SIG-M5 treated with dmso at 0.1 percent for 504 hours (cell line): ENCODE measurements at regions not wholly inside any gene's neighbourhood (a gene's known extent, or its start where the extent isn't known, plus 50 kb on each side); places are given as distances from the start of the nearest gene placed in this dataset.

Source experiments
- DNase-seq: peaks from one replicate; lab custom pipeline; 2025; ENCODE audit not compliant: unreplicated experiment; lab: John Stamatoyannopoulos, UW

- no peak for DNase-seq
These were observed 702.0 kb downstream of the CDH11 start for GRCh38 chr16:64419832-64420231.

DNA sequence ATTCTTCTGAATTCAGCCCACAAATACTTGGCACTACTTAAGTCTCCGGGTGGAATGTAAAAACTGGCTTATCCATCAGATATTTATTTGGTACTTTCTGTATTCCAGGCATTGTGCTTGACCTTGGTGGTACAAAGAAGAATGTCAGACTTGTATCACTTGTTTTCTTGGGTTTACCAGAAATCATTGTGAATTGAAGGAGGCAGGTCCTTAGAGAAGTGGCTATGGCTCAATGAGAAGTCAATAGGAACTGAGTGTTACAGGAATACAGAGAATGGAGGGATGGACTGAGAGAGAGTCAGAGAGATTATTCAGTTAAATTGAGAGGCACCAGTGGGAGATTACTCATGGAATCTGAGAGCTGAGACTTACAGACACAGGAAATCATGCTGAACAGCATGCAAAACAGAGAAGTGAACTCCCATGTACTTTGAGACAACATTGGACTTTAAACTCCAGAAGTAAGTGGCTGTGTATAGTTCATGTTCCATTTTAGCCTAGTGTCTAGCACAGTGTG is 704.1 kb downstream of the CDH11 start:
- no peak for DNase-seq

- DNase-seq, result no peak
These were observed 705.5 kb downstream of the CDH11 start for GRCh38 chr16:64416216-64417005.

GRCh38 chr16:64412578-64413280 is 709.1 kb downstream of the CDH11 start:
- no peak for DNase-seq

GRCh38 chr16:64410306-64410705 is 711.6 kb downstream of the CDH11 start:
- no peak for DNase-seq

DNA sequence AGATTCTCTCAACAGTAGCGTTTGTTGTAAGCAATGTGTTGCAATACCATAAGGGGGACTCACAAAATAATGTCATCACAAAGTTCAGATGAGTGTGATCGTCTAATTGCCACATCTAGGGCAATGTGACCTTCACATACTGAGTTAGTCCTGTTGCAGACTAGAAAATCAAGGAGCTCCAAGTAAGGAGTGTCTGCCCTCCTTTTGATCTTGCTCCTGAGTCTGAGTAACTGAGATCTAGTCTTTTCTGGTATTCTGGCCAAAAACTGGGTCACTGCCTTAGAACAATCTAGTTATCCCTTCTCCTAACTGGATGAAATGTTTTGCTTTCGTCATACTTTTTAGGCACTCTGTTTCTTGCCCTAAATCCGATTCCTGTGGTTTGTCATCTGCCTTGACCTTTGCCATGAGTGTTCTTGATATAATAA is 712.1 kb downstream of the CDH11 start:
- no peak for DNase-seq

DNA sequence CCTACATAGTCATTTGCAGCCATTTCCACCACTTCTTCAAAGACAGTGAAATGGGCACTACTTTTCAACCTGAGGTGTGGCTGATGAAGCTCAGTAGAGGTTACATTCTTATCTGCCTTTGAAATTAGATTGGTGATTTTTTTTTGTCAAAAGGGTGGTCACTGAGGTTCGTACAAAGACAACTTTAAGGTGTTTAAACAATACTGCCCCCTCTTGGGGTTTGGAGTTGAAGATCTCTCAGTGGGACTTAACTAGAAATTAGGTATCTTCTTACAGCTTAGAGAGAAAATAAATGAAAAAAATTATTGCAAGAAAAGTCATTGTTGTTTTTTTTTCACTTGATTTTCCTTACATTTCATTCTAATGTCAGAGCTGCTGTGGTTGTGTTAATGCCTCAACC is 713.2 kb downstream of the CDH11 start:
- DNase-seq, result no peak

DNA sequence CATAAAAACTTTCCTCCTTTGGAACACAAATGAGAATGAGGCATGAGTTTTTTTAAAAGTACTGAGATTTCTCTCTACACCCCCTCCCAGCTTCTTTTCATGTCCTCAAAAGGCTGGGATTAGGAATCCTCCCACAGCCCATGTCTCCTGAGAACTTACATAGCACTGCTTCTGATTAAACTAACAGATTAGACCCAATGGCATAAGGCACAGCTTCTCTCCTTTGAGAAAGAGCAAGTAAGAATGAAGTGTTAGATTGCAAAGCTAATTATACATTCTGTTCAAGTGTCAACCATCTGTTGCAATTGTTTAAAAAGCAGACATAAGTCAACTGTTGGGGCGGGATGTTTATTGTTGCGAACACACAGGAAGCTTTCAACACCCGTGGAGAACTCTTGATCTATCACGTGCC is 715.1 kb downstream of the CDH11 start:
- no peak for DNase-seq

- DNase-seq, result no peak
These were observed 718.5 kb downstream of the CDH11 start for GRCh38 chr16:64403352-64403751.

DNA sequence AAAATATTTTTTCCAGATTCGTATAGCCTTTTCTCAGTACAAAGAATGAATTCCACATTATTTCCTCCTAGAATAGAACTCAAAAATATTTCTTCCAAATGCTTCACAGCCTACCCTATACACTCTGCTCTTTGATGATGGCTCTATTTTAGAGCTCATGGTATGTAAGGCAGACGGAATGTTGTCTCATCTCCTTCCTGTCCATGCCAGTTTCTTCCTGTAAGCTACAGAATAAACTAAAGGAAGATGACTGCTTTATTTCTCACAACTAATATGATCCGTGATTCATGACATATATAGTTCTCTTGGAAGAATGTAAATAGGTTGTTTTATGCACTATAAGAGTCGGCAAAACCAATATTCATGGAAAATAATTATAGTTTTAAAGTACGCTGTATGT is 723.1 kb downstream of the CDH11 start:
- DNase-seq, result no peak

DNA sequence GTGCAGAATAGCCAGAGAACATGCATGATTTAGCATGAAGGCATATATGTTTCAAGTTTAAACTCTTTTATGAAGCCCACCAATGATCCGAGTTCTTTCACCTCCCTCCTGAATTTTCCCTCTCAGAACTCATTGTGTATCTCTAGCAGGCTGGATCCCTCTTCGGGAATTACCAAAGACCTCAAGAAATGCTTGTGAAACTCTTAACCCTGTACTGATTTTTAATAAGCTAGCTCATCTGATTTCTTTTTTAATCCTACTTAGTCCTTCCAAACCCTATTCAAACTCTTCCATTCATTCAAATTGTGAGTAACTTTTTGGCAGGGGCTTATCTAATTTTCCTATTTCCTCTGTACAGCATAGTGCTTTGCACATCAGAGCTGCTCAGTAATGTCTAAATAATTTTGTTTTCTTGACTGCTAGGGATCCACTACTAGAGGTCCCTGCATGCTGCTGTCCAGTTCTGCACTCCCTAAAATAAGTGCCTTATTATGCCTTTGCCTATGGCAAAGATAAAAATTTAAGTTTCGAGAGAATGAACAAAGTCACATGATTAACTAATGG is 723.8 kb downstream of the CDH11 start:
- DNase-seq, result no peak

DNA sequence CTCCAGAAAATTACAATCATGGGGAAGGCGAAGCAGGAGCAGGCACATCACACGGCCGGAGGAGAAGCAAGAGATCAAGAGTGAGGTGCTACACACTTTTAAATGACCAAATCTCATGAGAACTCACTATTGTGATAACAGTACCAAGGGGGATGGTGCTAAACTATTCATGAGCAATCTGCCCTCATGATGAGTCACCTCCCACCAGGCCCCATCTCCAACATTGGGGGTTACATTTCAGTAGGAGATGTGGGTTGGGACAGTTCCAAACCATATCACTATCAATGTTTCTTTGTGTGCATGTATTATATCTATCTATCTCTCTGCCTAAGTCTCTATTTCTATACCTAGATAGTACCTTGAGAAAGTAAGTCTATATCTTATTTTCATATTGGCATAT is 724.8 kb downstream of the CDH11 start:
- DNase-seq, result no peak

DNA sequence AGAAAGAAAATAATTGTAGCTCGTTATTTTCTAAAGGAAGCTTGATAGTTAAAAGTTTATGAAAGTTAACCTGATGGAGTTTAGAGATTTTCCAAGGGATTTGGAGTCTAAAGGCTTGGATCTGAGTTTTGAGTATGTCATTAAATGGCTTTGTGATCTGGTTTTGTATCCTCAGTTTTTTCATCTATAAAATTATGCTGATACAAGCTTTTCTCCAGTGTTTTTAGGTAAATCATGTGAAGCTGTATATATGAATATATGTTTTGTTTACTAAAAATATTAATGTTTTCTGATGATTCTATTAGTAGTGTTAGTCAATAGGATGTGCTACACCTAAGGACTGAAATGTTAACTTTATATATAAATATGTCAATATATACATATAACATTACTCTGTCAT is 727.8 kb downstream of the CDH11 start:
- no peak for DNase-seq

DNA sequence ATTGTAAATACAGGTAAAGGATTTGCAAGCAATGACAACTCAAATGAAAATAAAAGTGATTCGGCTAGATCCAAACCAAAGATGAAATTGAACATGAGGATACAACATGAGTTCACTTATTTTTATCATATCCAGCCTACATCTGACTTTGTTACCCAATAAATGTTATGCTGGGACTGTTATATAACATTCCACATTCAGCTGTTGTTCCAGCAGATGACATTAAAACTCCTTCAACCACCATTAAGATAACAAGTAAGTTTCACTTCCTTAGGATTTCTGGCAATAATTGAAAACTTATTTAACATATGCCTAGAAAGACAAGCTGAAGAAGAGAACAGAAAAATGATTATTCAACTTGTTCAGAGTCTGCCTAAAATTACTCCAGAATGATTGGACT is 729.4 kb downstream of the CDH11 start:
- DNase-seq, result no peak

DNA sequence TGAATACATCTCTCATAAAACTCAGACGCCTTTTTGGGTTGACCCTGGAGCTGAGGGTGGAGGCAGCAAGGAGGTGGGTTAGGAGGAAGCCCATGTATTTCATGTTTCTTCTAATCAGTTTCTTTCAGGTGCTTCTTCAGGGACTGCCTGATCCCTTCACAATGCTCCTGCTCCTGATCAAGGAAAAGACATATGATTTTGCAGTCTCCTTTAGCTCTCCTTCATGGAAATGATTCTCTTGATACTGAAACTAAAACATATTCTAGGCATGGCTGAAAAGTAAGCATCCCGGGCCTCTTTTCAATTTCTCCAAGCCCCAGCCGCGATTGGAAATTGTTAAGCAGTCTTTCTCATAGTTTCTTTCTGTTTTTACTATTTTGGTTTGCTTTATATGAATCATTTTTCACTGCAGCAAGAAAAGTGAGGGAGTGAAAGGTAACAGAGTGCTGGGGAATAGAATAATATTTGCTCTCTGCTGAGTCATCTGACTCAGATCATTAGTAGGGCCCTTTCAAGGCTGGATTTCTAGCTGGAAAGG is 730.7 kb downstream of the CDH11 start:
- DNase-seq, result no peak

DNA sequence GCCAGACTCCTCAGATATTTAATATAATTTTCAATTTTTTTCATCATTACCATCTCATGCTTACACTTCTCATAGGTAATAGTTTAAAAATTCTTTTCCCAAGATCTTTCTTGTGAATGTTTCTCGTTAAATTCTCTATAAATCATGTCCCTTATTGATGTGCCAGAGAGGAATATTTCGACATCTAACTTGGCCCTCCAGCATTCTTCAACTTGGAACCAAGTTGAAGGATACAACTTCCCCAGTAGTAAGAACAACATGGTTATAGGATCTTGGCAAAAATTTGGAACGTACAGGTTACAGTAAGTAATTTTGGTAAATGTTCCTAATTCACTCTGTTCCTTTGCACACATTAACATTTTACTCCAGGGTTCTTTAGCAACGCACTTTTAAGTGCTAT is 731.8 kb downstream of the CDH11 start:
- no peak for DNase-seq

GRCh38 chr16:64384636-64385035 is 737.2 kb downstream of the CDH11 start:
- DNase-seq, result no peak

- DNase-seq, result no peak
These were observed 739.9 kb downstream of the CDH11 start for GRCh38 chr16:64381979-64382378.

DNA sequence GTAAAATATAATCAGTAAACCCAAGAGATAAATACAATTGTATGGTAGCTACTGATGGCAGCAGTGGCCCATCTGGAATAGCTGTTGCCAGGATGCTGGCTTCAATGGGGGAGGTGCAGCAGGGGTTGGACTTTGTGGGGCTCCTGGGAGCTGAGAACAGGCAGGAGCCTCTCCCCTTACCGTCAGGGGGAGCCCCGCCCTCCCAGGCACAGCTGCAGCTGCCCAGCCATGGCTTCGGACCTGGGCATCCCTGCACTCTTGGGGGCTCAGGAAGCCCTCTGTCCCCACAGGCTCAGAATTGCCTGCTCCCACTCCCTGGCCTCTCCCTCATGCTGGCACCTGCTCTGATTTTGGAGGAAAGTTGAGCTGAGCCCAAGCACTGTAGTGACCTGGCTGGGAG is 741.1 kb downstream of the CDH11 start:
- no peak for DNase-seq

DNA sequence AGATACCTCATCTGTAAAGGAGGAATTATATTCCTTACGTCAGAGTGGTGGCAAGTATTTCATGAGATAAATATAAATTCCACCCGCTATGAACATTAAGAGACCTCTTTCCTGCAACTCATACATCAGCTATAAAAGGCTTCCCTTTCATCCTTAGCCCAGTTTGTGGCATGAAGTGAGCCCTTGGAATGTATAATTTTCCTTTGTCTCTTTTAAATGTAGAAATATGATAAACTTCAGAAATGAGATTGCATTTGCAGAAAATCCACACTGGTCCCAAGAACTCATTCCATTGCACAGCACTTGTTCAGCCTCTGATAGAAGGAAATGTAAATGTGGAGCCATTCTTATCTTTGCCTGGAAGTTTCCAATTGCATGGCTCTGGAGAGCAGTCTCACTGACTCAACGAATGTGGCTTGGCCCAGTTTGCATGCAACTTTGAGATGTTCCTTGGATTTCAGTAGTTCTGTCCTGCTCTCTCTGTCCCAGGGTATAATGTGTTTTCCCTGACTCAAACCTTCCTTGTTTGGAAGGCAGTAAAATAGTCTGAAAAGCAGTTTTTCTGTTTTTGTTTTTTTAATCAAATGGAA is 746.4 kb downstream of the CDH11 start:
- DNase-seq, result no peak

- DNase-seq, result no peak
These were observed 751.8 kb downstream of the CDH11 start for GRCh38 chr16:64370112-64370511.
